B cell (primary cell): ENCODE measurements at regions not wholly inside any gene's neighbourhood (a gene's known extent, or its start where the extent isn't known, plus 50 kb on each side); places are given as distances from the start of the nearest gene placed in this dataset.

Experiments
- ATAC-seq: fragments of 200-7000 bp; cut with Tn5 transposase; one replicate; pipeline ENCODE4 v1.10.0; 2021; ENCODE audit warnings: low read depth, mild to moderate bottlenecking, moderate number of reproducible peaks, moderate library complexity
- CTCF ChIA-PET: fragments of 350-600 bp; sonication (Branson Sonifier 250); formaldehyde crosslinking; loops from one replicate; lab custom pipeline; 2021; ENCODE audit warnings: antibody characterized with exemption, inconsistent platforms; lab: Charles Lee
- POLR2A ChIA-PET: fragments of 350-600 bp; sonication (Branson Sonifier 250); formaldehyde crosslinking; loops from one replicate; lab custom pipeline; 2021; ENCODE audit warnings: antibody characterized with exemption; lab: Charles Lee
- DNase-seq: peaks from one replicate; pipeline ENCODE4 v3.0.0; 2013
- H2AFZ ChIP-seq: 2 replicates; pipeline ENCODE4 v1.6.1; 2012; ENCODE audit warnings: mild to moderate bottlenecking, low read depth, low read length; ENCODE audit not compliant: insufficient read depth, poor library complexity, severe bottlenecking
- H3K27ac ChIP-seq, 2 donors: 1 replicate in 1 of 2; 2 replicates in 1 of 2; pipeline ENCODE4 v1.5.1; 2012 to 2013; ENCODE audit warnings: low read length in 2 of 2, mild to moderate bottlenecking in 2 of 2, moderate library complexity in 1 of 2
- H3K27me3 ChIP-seq, 4 experiments: fragments of 200-600 bp in 1 of 4; sonication (generic) in 1 of 4; replicated peaks in 1 of 4; 1 replicate in 2 of 4; 2 replicates in 2 of 4; pipeline versions ENCODE4 v1.6.1 to v1.7.0; 2013 to 2016; ENCODE audit warnings: low read length in 3 of 4, mild to moderate bottlenecking in 2 of 4, mixed read lengths in 1 of 4, moderate library complexity in 1 of 4; ENCODE audit not compliant: insufficient read depth in 4 of 4, control insufficient read depth in 3 of 4; ENCODE audit errors: control extremely low read depth in 1 of 4
- H3K36me3 ChIP-seq, 2 experiments: replicated peaks in 1 of 2; 1 replicate in 1 of 2; 2 replicates in 1 of 2; pipeline versions ENCODE4 v1.6.1 to v1.7.1; 2013; ENCODE audit warnings: low read length in 1 of 2; ENCODE audit not compliant: insufficient read depth in 2 of 2, control insufficient read depth in 1 of 2; ENCODE audit errors: control extremely low read depth in 1 of 2, extremely low read depth in 1 of 2
- H3K4me1 ChIP-seq, 2 donors: fragments of 200-600 bp in 1 of 2; sonication (generic) in 1 of 2; 1 replicate in 1 of 2; 2 replicates in 1 of 2; pipeline versions ENCODE4 v1.5.1 to v1.6.1; 2013 to 2017; ENCODE audit warnings: low read length in 2 of 2; ENCODE audit not compliant: control insufficient read depth in 2 of 2, insufficient read depth in 2 of 2
- H3K4me2 ChIP-seq: replicated peaks from 2 replicates; pipeline ENCODE3; 2012; ENCODE audit warnings: mild to moderate bottlenecking, low read depth, low read length; ENCODE audit not compliant: poor library complexity, severe bottlenecking
- H3K4me3 ChIP-seq, 5 experiments: fragments of 200-600 bp in 1 of 5; sonication (generic) in 1 of 5; 1 replicate in 3 of 5; 2 replicates in 2 of 5; pipeline versions ENCODE4 v1.5.1 to v1.7.0; 2011 to 2016; ENCODE audit warnings: low read length in 4 of 5, mild to moderate bottlenecking in 4 of 5, low read depth in 2 of 5, control low read depth in 1 of 5, moderate library complexity in 1 of 5; ENCODE audit not compliant: insufficient read depth in 1 of 5; ENCODE audit errors: control extremely low read depth in 1 of 5, extremely low read depth in 1 of 5
- H3K79me2 ChIP-seq: fragments of 200-600 bp; sonication (generic); one replicate; pipeline ENCODE4 v1.6.0; 2016; ENCODE audit warnings: low read length; ENCODE audit not compliant: control insufficient read depth, insufficient read depth
- H3K9ac ChIP-seq: fragments of 200-600 bp; sonication (generic); 2 replicates; pipeline ENCODE4 v1.6.1; 2017; ENCODE audit warnings: mild to moderate bottlenecking, low read length, moderate library complexity
- H3K9me3 ChIP-seq, 3 donors: one replicate each; pipeline versions ENCODE4 v1.6.1 to v1.7.1; 2013; ENCODE audit warnings: low read length in 2 of 3; ENCODE audit not compliant: control insufficient read depth in 2 of 3, insufficient read depth in 1 of 3; ENCODE audit errors: control extremely low read depth in 1 of 3
- H4K20me1 ChIP-seq: 2 replicates; pipeline ENCODE4 v1.6.0; 2012; ENCODE audit warnings: mild to moderate bottlenecking, low read length; ENCODE audit not compliant: insufficient read depth, control insufficient read depth, poor library complexity, severe bottlenecking
- H3K27ac Mint-ChIP-seq: one replicate; pipeline ENCODE4 v1.8.0; 2021; ENCODE audit warnings: mixed read lengths
- H3K27me3 Mint-ChIP-seq: one replicate; pipeline ENCODE4 v1.8.0; 2021; ENCODE audit warnings: mixed read lengths
- H3K4me1 Mint-ChIP-seq: one replicate; pipeline ENCODE4 v1.8.0; 2021; ENCODE audit warnings: mixed read lengths
- H3K4me3 Mint-ChIP-seq: one replicate; pipeline ENCODE4 v1.8.0; 2021; ENCODE audit warnings: mixed read lengths
- H3K9me3 Mint-ChIP-seq: one replicate; pipeline ENCODE4 v1.8.0; 2022; ENCODE audit warnings: mixed read lengths; ENCODE audit not compliant: insufficient read depth
- EZH2 ChIP-seq: IDR thresholded peaks from 2 replicates; pipeline ENCODE4 v1.6.1; 2012; ENCODE audit warnings: borderline replicate concordance, low read depth, mild to moderate bottlenecking, moderate library complexity, low read length; ENCODE audit not compliant: insufficient read depth, poor library complexity, severe bottlenecking
- WGBS: methylation state at CpG from one replicate; pipeline ENCODE4 v1.1.5; 2013; ENCODE audit warnings: missing lambda C conversion rate; ENCODE audit not compliant: insufficient coverage; 5-methylcytosine and 5-hydroxymethylcytosine counted together
- intact Hi-C: fragments of 100-400 bp; cut with micrococcal nuclease; formaldehyde crosslinking; loops from one replicate; pipeline ENCODE4 v1.10.0; 2022
- TF ChIP-seq, protein P1 (sequence below): fragments of 200-600 bp; IDR thresholded peaks from one replicate; pipeline ENCODE4 v1.8.0; 2022; ENCODE audit warnings: antibody characterized with exemption, mild to moderate bottlenecking

DNA sequence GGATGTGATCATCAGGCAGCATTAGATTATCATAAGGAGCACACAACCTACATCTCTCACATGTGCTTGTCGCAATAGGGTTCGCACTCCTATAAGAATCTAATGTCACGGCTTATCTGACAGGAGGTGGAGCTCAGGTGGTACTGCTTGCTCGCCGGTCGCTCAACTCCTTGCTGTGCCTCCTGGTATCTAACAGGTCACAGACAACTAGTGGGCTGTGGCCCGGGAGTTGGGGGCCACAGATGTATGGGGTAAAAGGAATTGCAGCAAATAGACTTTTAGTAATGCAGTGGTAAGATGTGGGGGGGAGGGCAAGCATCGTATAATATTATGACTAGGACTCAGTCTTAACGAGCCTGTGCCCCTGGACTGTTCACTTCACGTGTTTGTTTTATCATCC lies 624.8 kb downstream of the CENPC start:
- DNase-seq (no peak), ATAC-seq (no peak)
- Histone ChIP-seq H3K27ac (no peak overlapping the region), H3K27me3 (no peaks in the 10 kb centered on the region), H3K79me2 (no peaks in the 10 kb centered on the region), H3K9ac (no peak overlapping the region), H3K4me2 (no peak overlapping the region), H3K4me1 (peaks cover 0 to 5% of the 10 kb centered on the region in 2 donors), H3K36me3 (no peaks in the 10 kb centered on the region), H3K4me3 (no peak overlapping the region), H3K9me3 (no peaks in the 10 kb centered on the region), H2AFZ (no peak overlapping the region), H4K20me1 (no peaks in the 10 kb centered on the region)
- 88% methylated on average over 7 of the region's 10 CpGs for WGBS
- no peak overlapping the region for H3K4me3 Mint-ChIP-seq
- H3K27me3 Mint-ChIP-seq = no peaks in the 10 kb centered on the region
- no peak overlapping the region for H3K27ac Mint-ChIP-seq
- ChIA-PET POLR2A (no interaction called here), CTCF (no interaction called here)
- H3K4me1 Mint-ChIP-seq = peaks cover 11% of the 10 kb centered on the region
- H3K9me3 Mint-ChIP-seq = peaks cover 3% of the 10 kb centered on the region
- no peak for TF ChIP-seq EZH2
- TF ChIP-seq, protein P1, sequence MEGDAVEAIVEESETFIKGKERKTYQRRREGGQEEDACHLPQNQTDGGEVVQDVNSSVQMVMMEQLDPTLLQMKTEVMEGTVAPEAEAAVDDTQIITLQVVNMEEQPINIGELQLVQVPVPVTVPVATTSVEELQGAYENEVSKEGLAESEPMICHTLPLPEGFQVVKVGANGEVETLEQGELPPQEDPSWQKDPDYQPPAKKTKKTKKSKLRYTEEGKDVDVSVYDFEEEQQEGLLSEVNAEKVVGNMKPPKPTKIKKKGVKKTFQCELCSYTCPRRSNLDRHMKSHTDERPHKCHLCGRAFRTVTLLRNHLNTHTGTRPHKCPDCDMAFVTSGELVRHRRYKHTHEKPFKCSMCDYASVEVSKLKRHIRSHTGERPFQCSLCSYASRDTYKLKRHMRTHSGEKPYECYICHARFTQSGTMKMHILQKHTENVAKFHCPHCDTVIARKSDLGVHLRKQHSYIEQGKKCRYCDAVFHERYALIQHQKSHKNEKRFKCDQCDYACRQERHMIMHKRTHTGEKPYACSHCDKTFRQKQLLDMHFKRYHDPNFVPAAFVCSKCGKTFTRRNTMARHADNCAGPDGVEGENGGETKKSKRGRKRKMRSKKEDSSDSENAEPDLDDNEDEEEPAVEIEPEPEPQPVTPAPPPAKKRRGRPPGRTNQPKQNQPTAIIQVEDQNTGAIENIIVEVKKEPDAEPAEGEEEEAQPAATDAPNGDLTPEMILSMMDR = no peak
- intact Hi-C loops = no loop called here

DNA sequence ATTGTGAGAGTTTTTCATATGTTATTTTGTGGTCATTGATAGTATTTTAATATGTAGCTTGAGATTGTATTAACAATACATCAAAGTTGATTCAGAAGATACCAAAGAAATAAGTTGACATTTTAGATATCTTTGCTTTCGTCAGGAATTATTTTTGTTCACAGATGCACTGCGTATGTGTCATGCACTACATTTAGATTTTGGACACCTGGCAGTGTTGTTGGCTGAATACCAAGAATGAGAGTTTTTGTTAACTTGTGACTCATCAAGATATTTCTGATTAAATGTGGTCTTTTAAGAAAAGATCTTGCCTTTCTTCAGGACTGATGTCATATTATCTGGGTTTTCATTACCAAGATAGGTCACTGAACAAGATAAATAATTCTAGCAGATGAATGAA lies 633.4 kb downstream of the CENPC start:
- DNase-seq (no peak), ATAC-seq (no peak)
- Mint-ChIP-seq H3K4me3 (no peak overlapping the region), H3K9me3 (peaks cover 2% of the 10 kb centered on the region), H3K27me3 (no peaks in the 10 kb centered on the region), H3K4me1 (no peaks in the 10 kb centered on the region), H3K27ac (no peak overlapping the region)
- POLR2A ChIA-PET = no interaction called here
- CTCF ChIA-PET = no interaction called here
- Histone ChIP-seq H3K27ac (no peak overlapping the region), H2AFZ (no peak overlapping the region), H3K4me3 (no peak overlapping the region), H3K36me3 (no peaks in the 10 kb centered on the region), H3K9ac (no peak overlapping the region), H3K4me1 (no peaks in the 10 kb centered on the region), H3K27me3 (no peaks in the 10 kb centered on the region), H4K20me1 (no peaks in the 10 kb centered on the region), H3K4me2 (no peak overlapping the region), H3K79me2 (no peaks in the 10 kb centered on the region), H3K9me3 (no peaks in the 10 kb centered on the region)
- no peak for TF ChIP-seq EZH2
- TF ChIP-seq, protein P1 = no peak
- intact Hi-C loops = no loop called here
- no CpG with 5 or more reads among the region's 2 CpGs for WGBS
